Neural cell (in vitro differentiated cells): ENCODE measurements at regions not wholly inside any gene's neighbourhood (a gene's known extent, or its start where the extent isn't known, plus 50 kb on each side); places are given as distances from the start of the nearest gene placed in this dataset.

Experiments used
- H2AFZ ChIP-seq: fragments of 200-600, 300-800 bp; sonication (generic), shearing (Covaris generic); 2 replicates; pipeline ENCODE4 v1.6.0; 2014; ENCODE audit warnings: low read depth, mild to moderate bottlenecking, antibody characterized with exemption, low read length, moderate library complexity
- H3F3A ChIP-seq: fragments of 200-600 bp; shearing (Covaris generic); 2 replicates; pipeline ENCODE4 v1.6.1; 2016; ENCODE audit warnings: mild to moderate bottlenecking, moderate library complexity, mixed read lengths, antibody characterized with exemption, low read length; ENCODE audit not compliant: insufficient read depth, poor library complexity, severe bottlenecking
- H3K27ac ChIP-seq: fragments of 200-600, 300-800 bp; sonication (generic), shearing (Covaris generic); 2 replicates; pipeline ENCODE4 v1.5.1; 2014; ENCODE audit warnings: mild to moderate bottlenecking, low read length, moderate library complexity
- H3K27me3 ChIP-seq: fragments of 300-800, 200-600 bp; sonication (generic), shearing (Covaris generic); 2 replicates; pipeline ENCODE4 v1.6.0; 2014; ENCODE audit warnings: mild to moderate bottlenecking, low read depth, low read length, moderate library complexity; ENCODE audit not compliant: insufficient read depth
- H3K36me3 ChIP-seq: fragments of 300-800, 200-600 bp; sonication (generic), shearing (Covaris generic); 2 replicates; pipeline ENCODE4 v1.5.1; 2014; ENCODE audit warnings: mild to moderate bottlenecking, antibody characterized with exemption, low read length, moderate library complexity; ENCODE audit not compliant: insufficient read depth
- H3K4me2 ChIP-seq: fragments of 300-800, 200-600 bp; sonication (generic), shearing (Covaris generic); 2 replicates; pipeline ENCODE4 v1.6.0; 2014; ENCODE audit warnings: mild to moderate bottlenecking, low read length
- H3K4me3 ChIP-seq: fragments of 300-800, 200-600 bp; sonication (generic), shearing (Covaris generic); 2 replicates; pipeline ENCODE4 v1.5.1; 2014; ENCODE audit warnings: mild to moderate bottlenecking, low read length, moderate library complexity
- H3K79me2 ChIP-seq: fragments of 200-600 bp; shearing (Covaris generic); replicated peaks from 2 replicates; pipeline ENCODE4 v1.6.0; 2014; ENCODE audit warnings: mild to moderate bottlenecking, low read length, moderate library complexity; ENCODE audit not compliant: insufficient read depth
- H3K9ac ChIP-seq: fragments of 300-800, 200-600 bp; sonication (generic), shearing (Covaris generic); 2 replicates; pipeline ENCODE4 v1.6.1; 2016; ENCODE audit warnings: mild to moderate bottlenecking, low read length, mixed read lengths
- H3K9me2 ChIP-seq: fragments of 200-600 bp; shearing (Covaris generic); 2 replicates; pipeline ENCODE4 v1.6.1; 2016; ENCODE audit warnings: mild to moderate bottlenecking, low read length, mixed read lengths; ENCODE audit not compliant: insufficient read depth
- H3K9me3 ChIP-seq: fragments of 200-600, 300-800 bp; sonication (generic), shearing (Covaris generic); 2 replicates; pipeline ENCODE4 v1.6.1; 2016; ENCODE audit warnings: mild to moderate bottlenecking, mixed run types, low read length, moderate library complexity, mixed read lengths
- H4K20me1 ChIP-seq: fragments of 200-600 bp; shearing (Covaris generic); 2 replicates; pipeline ENCODE4 v1.6.1; 2016; ENCODE audit warnings: mild to moderate bottlenecking, mixed run types; ENCODE audit not compliant: insufficient read depth
- EP300 ChIP-seq: fragments of 450-650 bp; conservative IDR thresholded peaks from 2 replicates; pipeline ENCODE4 v1.6.1; 2014; ENCODE audit warnings: antibody characterized with exemption, mild to moderate bottlenecking, moderate library complexity; ENCODE audit not compliant: poor library complexity, severe bottlenecking
- EZH2 ChIP-seq: fragments of 200-600, 300-800 bp; shearing (Covaris generic), sonication (generic); IDR thresholded peaks from 2 replicates; pipeline ENCODE4 v1.6.1; 2014; ENCODE audit warnings: antibody characterized with exemption, low read length, borderline replicate concordance, mild to moderate bottlenecking; ENCODE audit not compliant: insufficient read depth, poor library complexity, severe bottlenecking
- MXI1 ChIP-seq: fragments of 450-650 bp; conservative IDR thresholded peaks from 2 replicates; pipeline ENCODE4 v1.6.1; 2014; ENCODE audit warnings: antibody characterized with exemption, mild to moderate bottlenecking; ENCODE audit not compliant: poor library complexity, severe bottlenecking
- POLR2AphosphoS5 ChIP-seq: IDR thresholded peaks from 2 replicates; pipeline ENCODE4 v1.6.1; 2012
- RAD21 ChIP-seq: fragments of 450-650 bp; conservative IDR thresholded peaks from 2 replicates; pipeline ENCODE4 v1.6.1; 2014; ENCODE audit warnings: antibody characterized with exemption, mild to moderate bottlenecking, moderate library complexity
- SMC3 ChIP-seq: fragments of 450-650 bp; conservative IDR thresholded peaks from 2 replicates; pipeline ENCODE4 v1.6.1; 2014; ENCODE audit warnings: antibody characterized with exemption, mild to moderate bottlenecking, moderate library complexity; ENCODE audit not compliant: poor library complexity
- TAF1 ChIP-seq: IDR thresholded peaks from 2 replicates; pipeline ENCODE4 v1.6.1; 2012; ENCODE audit warnings: low read depth
- TF ChIP-seq, protein P1 (sequence below): IDR thresholded peaks from 2 replicates; pipeline ENCODE4 v1.6.1; 2012; ENCODE audit warnings: borderline replicate concordance
- TF ChIP-seq, protein P2 (sequence below): fragments of 450-650 bp; IDR thresholded peaks from 2 replicates; pipeline ENCODE4 v1.5.1; 2014; ENCODE audit warnings: antibody characterized with exemption, mild to moderate bottlenecking, moderate library complexity; ENCODE audit not compliant: poor library complexity, severe bottlenecking

DNA sequence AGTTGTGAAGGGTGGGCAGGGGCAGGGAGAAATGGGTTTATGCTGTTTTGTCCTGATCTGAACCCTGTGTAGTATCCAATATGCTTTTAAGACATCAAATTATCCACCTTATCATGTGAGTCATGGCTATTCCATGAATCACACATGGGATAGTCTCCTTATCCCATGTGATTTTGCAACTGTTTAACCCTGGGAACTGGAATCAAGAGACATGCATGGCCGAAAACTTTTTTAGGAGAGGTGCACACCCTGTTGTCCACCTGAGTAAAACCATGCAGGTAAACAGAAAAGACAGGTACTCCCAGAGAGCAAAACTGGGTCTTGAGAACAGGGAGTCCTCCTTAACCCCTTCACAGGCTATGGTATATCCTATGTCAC, 490.6 kb upstream of the HS6ST1 start:
- H4K20me1 ChIP-seq, result no peaks in the 10 kb centered on the region
- no peaks in the 10 kb centered on the region for H3K36me3 ChIP-seq
- no peaks in the 10 kb centered on the region for H3K9me2 ChIP-seq
- H3K27ac ChIP-seq, result no peak overlapping the region
- no peaks in the 10 kb centered on the region for H3K79me2 ChIP-seq
- H3K27me3 ChIP-seq, result no peaks in the 10 kb centered on the region
- no peak overlapping the region for H3K4me2 ChIP-seq
- no peaks in the 10 kb centered on the region for H3K9me3 ChIP-seq
- H3K4me3 ChIP-seq, result no peak overlapping the region
- no peaks in the 10 kb centered on the region for H3F3A ChIP-seq
- no peak overlapping the region for H3K9ac ChIP-seq
- no peak overlapping the region for H2AFZ ChIP-seq
- TF ChIP-seq RAD21 (no peak), EZH2 (no peak), POLR2AphosphoS5 (no peak), SMC3 (no peak), EP300 (no peak), TAF1 (no peak), MXI1 (no peak)
- TF ChIP-seq, protein P1, sequence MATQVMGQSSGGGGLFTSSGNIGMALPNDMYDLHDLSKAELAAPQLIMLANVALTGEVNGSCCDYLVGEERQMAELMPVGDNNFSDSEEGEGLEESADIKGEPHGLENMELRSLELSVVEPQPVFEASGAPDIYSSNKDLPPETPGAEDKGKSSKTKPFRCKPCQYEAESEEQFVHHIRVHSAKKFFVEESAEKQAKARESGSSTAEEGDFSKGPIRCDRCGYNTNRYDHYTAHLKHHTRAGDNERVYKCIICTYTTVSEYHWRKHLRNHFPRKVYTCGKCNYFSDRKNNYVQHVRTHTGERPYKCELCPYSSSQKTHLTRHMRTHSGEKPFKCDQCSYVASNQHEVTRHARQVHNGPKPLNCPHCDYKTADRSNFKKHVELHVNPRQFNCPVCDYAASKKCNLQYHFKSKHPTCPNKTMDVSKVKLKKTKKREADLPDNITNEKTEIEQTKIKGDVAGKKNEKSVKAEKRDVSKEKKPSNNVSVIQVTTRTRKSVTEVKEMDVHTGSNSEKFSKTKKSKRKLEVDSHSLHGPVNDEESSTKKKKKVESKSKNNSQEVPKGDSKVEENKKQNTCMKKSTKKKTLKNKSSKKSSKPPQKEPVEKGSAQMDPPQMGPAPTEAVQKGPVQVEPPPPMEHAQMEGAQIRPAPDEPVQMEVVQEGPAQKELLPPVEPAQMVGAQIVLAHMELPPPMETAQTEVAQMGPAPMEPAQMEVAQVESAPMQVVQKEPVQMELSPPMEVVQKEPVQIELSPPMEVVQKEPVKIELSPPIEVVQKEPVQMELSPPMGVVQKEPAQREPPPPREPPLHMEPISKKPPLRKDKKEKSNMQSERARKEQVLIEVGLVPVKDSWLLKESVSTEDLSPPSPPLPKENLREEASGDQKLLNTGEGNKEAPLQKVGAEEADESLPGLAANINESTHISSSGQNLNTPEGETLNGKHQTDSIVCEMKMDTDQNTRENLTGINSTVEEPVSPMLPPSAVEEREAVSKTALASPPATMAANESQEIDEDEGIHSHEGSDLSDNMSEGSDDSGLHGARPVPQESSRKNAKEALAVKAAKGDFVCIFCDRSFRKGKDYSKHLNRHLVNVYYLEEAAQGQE, result no peak
- TF ChIP-seq, protein P2, sequence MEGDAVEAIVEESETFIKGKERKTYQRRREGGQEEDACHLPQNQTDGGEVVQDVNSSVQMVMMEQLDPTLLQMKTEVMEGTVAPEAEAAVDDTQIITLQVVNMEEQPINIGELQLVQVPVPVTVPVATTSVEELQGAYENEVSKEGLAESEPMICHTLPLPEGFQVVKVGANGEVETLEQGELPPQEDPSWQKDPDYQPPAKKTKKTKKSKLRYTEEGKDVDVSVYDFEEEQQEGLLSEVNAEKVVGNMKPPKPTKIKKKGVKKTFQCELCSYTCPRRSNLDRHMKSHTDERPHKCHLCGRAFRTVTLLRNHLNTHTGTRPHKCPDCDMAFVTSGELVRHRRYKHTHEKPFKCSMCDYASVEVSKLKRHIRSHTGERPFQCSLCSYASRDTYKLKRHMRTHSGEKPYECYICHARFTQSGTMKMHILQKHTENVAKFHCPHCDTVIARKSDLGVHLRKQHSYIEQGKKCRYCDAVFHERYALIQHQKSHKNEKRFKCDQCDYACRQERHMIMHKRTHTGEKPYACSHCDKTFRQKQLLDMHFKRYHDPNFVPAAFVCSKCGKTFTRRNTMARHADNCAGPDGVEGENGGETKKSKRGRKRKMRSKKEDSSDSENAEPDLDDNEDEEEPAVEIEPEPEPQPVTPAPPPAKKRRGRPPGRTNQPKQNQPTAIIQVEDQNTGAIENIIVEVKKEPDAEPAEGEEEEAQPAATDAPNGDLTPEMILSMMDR, result no peak

DNA sequence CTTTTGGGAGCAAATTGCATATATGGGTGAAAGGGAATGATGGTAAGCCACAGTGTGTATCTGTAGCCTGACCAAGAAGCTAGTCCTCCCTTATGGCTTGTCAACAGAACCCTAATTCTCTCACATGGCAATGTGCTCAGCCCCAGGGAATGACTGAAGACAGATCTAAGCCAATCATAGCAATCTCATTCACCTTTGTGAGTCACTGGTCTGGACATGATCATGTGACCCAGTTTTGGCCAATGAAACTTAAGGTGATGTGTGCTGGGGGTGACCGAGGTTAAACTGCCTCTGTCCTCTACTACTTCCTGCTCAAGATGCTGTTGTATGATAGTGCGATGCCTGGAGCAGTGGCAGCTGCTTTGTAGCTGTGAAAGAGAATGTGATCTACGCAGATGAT, 491.2 kb upstream of the HS6ST1 start:
- no peaks in the 10 kb centered on the region for H3K27me3 ChIP-seq
- no peak overlapping the region for H3K9ac ChIP-seq
- H3K27ac ChIP-seq, result no peak overlapping the region
- H3K9me3 ChIP-seq, result no peaks in the 10 kb centered on the region
- no peaks in the 10 kb centered on the region for H3F3A ChIP-seq
- H3K4me2 ChIP-seq, result no peak overlapping the region
- no peaks in the 10 kb centered on the region for H4K20me1 ChIP-seq
- H3K79me2 ChIP-seq, result no peaks in the 10 kb centered on the region
- no peak overlapping the region for H3K4me3 ChIP-seq
- H3K36me3 ChIP-seq, result no peaks in the 10 kb centered on the region
- H2AFZ ChIP-seq, result no peak overlapping the region
- TF ChIP-seq TAF1 (no peak), EZH2 (no peak), MXI1 (no peak), POLR2AphosphoS5 (no peak), RAD21 (no peak), SMC3 (no peak), EP300 (no peak)
- TF ChIP-seq, protein P1, result no peak
- TF ChIP-seq, protein P2, result no peak
- H3K9me2 ChIP-seq, result no peaks in the 10 kb centered on the region
